ENCODE measurements at regions not wholly inside any gene's neighbourhood (a gene's known extent, or its start where the extent isn't known, plus 50 kb on each side); places are given as distances from the start of the nearest gene placed in this dataset.

- TF ChIP-seq POLR2A (IDR thresholded peaks at IDR 0.05) (no peak), CTCF (IDR thresholded peaks at IDR 0.05) (no peak), POLR2AphosphoS5 (IDR thresholded peaks at IDR 0.05) (no peak), EP300 (IDR thresholded peaks at IDR 0.05) (no peak)
Observed at GRCh38 chr4:132596186-132596585, 552.9 kb upstream of the PCDH10 start.
